Body of pancreas (tissue), 4 donors: ENCODE measurements at regions not wholly inside any gene's neighbourhood (a gene's known extent, or its start where the extent isn't known, plus 50 kb on each side); places are given as distances from the start of the nearest gene placed in this dataset.

Experiments used
- CTCF ChIP-seq, 7 experiments: fragments of 450-650 bp in 4 of 7; fragments of 200-600 bp in 3 of 7; sonication (generic) in 3 of 7; IDR thresholded peaks; one replicate each; pipeline ENCODE4 v1.5.1; 2016 to 2019; ENCODE audit warnings: antibody characterized with exemption in 7 of 7
- POLR2A ChIP-seq, 3 donors: fragments of 450-650 bp; IDR thresholded peaks; one replicate each; pipeline ENCODE4 v1.6.1; 2016; ENCODE audit warnings: antibody characterized with exemption in 3 of 3, mild to moderate bottlenecking in 2 of 3

DNA sequence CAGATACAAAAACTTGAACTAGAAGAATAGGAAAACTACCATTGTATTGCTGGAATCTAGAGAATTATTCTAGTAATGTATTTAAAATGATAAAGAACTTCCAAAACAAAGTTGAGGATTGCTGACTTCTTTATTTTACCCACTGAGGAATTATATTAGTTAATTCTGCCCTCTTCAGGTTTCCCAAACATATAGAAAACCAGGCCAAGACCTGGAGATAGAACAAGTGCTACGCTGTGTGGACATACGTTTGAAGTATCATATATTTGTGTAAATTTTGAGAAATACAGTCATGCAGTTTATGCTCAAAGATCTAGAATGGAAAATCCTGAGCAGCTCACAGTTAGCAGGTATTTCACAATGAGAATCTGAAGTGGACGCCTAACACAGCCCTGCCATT, 162.3 kb upstream of the CYLC2 start:
- TF ChIP-seq CTCF (IDR thresholded peaks at IDR 0.05) (no peak), POLR2A (IDR thresholded peaks at IDR 0.05) (no peak)
